GM04504 (cell line): ENCODE measurements at regions not wholly inside any gene's neighbourhood (a gene's known extent, or its start where the extent isn't known, plus 50 kb on each side); places are given as distances from the start of the nearest gene placed in this dataset.
"Not testable (repeated sequence)": the region's sequence is repeated elsewhere in the genome, so short reads cannot be mapped to it uniquely, and the experiment has no call there.

ENCODE experiments used
- DNase-seq: peaks from one replicate; pipeline ENCODE4 v3.0.0-alpha.2; 2012; ENCODE audit warnings: low read depth

DNA sequence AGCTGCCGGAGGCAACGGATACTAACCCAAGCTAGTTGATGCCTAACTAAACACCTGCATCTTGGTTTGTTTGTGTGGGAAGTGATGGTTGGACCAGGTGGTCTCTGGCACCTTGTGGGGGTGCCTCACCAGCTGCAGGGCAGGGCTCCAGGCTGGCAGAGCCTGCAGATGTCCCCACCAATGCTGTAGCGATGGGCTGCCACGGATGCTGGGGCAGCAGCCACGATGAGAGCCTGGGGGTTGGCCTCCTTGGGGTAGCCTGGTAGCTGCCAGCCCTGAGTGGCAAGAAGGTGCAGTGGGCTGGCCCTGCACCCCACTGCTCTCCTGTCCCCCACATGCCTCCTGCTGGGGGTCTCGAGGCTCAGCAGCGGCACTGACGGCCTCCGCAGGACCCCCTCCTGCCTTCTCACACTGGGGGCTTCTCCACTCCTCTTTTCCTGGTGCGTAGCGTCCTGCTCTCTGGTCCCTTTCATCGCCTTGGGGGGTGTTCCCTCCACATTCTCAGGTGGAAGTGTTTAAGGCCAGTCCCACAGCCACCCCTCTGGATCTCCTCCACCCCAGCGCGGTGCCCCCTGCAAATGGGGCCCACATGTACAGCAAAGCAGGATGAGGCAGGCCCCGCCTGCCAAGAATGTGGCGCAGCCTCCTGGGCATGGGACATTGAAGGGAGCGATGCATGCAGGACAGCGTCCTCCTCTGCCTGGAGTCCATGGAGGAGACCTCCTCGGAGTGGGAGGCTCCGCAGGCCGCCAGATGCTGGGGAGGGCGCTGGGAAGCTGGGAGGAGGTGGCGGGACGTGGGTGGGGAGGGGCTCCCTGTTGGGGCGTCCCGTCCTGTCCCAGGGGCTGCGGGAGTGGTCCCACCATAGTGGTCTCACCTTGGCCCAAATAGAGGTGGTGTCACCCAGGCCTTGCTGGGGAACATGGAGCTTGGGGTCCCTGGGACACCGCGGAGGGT, 173.1 kb downstream of the ASB1 start:
- DNase-seq = no peak

DNA sequence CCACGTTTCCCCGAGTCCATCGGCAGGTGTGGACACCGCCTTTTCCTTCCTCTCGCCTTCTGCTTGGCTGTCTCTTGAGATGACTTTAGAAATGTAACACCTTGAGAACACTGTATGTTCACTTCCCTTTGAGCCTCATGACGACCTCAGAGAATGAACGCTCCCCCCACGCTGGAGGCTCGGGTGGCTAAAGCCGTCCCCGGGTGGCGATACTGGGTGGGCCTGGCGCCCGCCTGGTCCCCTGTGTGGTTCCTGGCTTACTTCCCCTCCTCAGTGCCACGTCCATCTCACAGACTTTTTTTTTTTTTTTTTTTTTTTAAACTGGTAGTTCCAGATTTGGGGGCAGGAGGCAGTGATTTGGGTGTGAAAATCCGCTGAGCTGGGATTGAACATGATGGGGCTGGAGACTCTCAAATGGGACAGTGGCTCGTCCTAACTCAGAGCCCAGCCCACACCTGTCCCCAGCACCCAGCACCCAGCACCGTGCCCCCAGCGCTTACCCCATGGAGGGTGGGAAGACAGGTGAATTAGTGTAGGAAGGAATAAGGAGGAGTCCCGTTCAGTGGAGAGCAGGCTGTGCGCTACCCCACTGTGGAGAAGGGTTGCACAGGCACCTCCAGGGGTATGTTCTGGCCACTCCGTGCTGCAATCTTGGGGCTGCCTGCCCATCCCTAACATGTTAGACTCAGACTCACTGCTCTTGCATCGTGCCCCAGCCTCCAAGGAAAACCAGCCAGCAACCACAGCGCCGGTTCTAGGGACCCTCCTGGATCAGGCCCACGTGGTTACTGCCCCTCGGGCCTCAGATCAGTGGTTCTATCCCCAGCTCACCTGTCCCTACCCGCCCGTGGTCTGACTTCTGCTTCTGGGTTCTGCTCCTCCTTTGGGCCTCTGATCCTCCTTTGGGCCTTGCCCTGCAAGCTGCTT, 174.0 kb downstream of the ASB1 start:
- DNase-seq = no peak

DNA sequence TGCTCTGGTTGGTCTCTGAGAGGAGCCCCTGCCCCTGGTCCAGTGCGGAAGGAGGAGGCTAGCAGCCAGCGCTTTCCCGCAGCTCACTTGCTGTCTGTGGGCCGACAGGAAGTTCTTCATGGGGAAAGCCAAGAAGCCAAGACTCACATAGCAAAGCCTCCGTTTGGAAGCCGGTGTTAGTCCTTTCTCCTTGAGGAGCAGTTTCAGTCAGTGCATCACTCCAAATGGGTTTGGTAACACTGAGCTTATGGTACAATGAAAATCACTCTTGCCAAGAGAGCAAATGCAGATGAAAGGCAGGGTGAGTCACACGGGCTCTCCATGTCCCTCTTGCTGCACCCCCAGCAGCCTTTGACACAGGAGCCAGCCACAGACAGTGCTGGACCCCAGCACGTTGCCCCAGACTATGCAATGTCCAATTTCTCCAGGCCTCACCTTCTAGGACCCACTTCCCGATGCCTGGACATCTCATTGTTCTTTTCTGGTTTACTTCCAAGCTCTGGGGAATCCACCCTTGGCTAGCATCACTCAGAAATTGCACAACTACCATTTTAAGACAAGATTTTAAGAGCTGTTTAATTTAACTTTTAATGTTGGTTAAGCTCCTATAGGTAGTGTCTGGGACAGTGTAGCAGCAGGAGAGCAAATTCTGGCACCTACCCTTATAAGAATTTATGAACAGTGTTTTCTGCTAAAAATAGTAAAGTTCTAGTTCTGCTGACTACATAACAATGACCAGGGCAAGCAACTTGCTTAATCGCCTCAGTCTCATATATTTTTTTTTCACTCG, 174.9 kb downstream of the ASB1 start:
- peak; percentile 56 for DNase-seq

DNA sequence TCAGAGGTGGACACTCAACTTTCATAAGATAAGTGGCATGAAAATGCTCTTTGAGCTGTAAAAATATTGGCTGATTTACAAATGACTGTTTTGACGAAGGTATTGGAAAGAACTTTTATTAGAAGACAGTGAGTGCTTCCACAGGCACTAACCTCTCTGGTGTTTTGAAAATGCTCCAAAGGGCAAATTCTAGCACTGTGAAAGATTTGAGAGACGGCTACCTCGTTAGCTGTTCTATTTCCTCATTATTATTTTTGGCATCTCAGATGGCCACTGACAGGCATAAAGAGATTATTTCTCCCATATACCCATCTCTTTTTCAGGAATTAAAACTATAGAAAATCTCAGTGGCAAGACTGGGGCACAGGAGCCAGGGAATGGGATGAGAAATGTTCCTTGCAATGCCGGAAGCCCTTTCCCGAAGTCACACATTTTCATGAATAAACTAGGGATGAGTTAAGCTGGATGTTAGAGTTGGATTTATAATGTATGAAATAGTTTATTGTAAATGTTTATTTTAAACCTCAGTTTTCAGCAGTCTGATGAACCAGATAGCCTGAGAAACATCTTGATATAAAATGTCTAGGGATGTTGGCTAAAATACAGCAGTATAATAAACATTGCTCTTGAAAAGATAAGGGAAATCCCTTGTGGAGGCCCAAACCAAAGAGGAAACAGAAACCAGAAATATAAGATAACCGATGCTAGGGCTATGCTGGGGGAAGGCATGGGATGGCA, 175.7 kb downstream of the ASB1 start:
- no peak for DNase-seq

DNA sequence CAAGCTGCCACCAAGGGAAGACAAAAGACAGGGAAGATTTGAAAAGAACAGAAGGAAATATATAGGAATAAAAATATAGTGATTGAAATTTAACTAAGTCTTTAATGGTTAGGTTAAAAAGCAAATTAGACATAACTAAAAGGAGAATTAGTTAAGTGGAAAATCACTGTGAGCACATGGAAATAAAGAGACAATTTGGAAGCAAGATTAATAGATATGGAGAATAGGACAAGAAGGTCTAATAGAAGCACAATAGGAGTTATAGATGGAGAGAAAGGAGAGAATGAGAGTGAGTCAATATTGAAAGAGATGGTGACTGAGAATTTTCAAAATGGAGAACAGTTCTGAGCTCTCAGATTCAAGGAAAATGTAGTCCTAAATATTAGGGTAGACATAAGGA, 176.9 kb downstream of the ASB1 start:
- no peak for DNase-seq

DNA sequence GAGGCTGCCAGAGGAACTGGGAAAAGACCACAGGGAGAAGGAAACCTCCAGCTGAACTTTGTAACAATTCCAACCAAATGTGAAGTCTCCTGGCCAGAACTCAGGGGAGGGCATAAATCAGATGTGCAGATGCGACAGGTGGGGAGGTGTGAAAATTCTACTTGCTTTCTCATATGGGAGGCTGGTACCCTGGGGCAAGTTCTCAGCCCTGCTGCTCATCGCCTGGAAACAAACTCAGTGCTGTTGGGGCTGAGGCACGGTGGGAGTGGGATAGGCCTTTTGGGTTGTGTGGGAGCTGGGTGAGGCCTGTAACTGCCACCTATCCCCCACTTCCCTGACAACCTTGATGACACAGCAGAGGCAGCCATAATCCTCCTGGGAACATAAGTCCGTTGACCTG, 179.6 kb downstream of the ASB1 start:
- no peak for DNase-seq

DNA sequence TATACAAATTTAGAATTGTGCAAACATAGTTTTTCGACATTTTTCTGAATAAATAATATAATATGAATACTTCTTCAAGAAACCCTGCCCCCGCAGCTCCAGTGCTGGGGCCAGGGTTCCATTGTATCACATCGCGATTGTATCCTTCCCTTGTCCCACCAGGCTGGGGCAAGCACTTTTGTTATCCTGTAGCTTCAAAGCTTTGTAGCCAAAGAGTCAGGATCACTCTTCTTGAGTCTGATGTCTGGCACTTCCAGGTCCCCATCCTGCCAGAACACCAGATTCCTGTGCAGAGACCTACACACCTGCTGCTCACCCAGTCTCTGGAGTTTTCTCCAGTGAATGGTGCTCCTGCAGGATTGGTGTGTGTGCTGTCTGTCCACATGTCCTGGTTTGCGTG, 186.9 kb downstream of the ASB1 start:
- DNase-seq = no peak

DNA sequence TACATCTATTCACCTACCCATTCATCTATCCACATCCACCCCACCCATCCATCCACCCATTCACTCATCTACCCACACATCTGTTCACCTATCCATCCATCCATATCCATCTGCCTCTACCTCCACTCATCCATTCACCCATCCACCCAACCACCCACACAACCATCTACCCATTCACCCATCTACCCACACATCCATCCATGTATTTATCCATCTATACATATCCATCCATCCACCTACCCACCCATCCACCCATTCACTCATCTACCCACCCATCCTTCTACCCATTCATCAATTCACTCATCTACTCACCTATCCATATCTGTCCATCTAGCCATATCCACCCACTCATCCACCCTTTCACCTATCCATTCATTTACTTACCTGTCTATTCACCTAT, 187.6 kb downstream of the ASB1 start:
- DNase-seq = no peak

DNA sequence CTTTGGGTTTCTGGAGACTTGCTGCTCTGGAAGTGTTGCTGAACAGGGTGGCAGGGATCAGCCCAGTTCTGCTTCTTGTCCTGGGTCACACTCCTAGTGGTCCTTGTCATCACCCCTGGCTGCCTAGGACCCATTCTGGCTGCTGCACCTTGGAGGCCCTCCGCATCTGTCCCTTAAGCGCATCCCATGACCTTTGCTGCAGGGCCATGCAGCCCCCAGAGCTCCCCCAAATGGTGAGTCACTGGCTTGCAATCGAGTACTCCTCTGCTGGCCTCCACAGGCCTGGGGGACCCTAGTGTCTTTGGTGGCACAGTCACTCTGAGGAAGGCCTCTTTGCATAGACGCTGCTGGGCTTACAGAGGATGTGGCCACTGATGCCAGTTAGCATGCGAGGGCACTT, 188.5 kb downstream of the ASB1 start:
- DNase-seq = no peak

DNA sequence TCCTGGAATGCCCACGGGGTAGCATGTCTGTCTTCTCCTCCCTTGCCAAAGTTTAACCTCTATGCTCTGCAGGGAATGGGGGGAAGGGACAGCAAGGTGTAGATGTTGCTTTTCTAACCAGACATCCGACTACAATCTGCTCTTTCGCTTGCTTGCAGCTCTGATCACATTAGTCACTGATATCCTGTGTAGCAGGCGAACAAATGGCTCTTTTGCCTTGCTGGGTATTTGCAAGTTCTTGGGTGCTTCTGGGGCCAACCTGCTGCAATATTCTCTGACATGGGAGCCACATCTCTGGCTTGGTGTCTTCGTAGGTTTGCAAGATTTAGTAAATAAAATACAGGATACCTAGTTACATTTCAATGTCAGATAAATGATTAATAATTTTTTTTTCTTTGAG, 190.0 kb downstream of the ASB1 start:
- DNase-seq = no peak

DNA sequence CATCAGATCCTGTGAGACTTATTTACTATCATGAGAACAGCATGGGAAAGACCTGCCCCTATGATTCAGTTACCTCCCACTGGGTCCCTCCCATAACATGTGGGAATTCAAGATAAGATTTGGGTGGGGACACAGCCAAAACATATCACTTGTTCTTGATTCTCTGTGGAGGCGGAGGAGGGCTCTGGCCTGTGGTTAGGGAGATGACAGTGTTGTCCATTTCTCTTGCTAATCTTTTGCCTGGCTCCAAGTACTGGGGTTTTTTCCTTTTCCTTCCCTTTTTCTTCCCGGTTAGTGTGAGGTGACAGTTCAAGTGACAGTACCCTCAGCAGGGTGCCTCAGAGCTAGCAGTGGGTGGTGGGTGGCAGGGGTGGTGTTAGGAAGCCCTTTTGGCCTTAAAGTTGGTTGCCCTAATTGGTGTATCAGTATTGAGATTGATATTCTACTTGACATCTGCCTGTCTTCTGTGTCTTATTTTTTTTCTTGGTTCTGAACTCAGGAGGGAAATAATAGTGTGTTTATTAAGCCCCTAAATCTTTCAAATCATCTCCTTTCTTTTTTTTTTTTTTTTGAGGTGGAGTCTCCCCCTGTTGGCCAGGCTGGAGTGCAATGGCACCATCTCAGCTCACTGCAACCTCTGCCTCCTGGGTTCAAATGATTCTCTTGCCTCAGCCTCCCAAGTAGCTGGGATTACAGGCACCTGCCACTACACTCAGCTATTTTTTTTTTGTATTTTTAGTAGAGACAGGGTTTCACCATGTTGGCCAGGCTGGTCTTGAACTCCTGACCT, 192.0 kb downstream of the ASB1 start:
- not testable (repeated sequence) for DNase-seq

DNA sequence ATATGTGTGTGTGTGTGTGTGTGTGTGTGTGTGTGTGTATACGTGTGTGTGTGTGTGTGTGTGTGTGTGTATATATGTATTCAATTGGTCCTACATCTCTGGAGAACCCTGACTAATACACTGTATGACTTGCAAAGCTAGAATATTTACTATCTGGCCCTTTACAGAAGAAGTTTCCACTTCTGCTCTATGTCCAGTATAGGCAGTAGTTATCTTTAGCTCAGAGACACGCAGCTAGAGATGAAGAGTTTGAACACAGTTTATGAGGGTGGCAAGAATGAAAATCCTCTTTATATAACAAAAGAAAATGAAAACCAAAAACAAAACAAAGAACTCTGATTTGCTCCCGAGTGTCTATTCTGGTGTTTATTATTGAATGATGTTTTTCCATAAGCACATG, 201.2 kb downstream of the ASB1 start:
- DNase-seq = no peak

DNA sequence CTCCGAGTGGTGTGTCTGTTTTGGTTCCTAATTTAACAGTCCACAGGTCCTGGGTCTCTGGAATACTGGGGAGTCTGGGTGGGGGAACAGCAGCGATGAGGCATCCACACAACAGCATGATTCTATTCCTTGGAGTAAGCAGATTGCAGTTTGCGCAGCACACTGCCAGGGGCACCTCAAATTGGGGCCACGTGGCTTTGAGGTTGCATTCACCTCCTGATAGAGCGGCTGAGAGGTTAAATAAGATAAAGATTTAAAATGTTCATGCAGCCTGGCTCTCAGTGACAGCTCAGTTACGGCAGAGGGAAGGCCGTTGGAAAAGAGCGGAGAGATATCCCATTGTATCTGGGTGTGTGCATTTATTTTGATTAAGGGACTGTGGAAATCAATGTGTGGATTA, 202.3 kb downstream of the ASB1 start:
- DNase-seq = no peak

DNA sequence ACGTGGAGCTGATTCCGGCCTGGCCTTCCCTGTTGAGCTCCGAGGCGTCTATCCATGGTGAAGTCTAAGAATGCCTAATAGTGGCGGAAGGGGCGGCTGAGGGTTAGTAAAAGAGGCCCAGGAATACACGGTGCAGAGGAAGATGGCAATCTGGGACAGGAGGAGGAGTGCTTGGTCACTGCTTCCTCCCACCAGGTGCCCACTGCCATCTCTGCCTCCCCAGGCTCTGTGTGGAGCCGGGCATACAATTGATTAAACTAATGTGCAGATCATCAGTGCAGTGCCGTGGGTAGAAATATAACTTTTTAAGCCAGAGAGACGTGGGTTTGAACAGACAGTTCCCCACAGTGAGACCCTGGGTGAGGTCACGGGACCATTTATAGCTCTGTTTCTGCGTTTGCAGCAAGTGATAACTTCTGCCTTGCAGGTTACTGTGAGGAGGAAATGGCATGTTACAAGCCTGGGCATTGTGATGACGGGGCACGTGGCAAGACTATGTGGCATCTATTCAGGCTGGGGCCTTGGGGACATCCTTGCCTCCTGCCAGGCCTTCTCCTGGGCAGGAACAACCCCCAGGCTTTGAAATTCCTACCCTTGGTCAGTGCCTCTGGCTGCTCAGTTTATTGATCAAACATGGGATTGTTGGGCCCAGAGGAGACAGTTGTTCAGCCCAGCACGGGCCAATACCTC, 204.9 kb downstream of the ASB1 start:
- no peak for DNase-seq

DNA sequence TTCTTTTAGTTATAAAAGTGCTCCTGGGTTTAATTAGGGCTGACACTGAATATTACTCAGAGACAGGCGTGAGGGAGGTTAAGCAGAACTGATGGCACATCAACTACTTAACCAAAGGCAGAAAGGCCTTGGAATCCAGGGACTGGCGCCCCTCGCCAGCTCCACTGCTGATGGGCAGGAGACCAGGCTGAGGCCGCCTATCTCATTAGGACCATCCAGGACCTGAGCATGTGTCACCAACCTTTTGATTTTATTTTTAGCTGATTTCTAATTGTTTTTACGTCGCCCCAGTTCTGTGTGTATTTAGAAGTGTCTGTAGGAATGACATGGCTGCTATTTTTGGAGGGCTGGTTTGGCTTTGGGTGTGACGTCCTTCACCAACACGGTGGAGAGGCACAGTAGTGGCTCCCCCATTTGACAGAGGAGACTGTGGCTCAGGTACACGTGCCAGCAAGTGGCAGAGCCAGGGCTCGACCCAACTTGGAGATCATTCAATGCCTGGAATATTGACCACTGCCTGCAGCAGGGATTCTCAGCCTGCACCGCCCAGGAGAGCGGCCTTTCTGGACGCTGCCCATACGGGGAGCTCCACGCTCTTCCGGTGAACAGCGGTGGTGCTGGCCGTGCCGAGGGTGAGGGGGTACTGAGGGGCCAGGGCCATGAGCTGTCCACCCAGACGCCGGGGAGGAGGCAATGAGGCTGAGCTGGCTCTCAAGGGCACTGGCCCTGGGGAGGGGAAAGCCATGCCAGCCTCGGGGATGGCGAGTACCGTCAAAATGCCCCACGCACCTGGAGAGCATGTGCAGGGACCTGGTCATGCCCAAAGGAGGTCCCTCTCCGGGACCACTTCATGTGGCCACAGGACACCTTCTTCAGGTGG, 205.7 kb downstream of the ASB1 start:
- no peak for DNase-seq

DNA sequence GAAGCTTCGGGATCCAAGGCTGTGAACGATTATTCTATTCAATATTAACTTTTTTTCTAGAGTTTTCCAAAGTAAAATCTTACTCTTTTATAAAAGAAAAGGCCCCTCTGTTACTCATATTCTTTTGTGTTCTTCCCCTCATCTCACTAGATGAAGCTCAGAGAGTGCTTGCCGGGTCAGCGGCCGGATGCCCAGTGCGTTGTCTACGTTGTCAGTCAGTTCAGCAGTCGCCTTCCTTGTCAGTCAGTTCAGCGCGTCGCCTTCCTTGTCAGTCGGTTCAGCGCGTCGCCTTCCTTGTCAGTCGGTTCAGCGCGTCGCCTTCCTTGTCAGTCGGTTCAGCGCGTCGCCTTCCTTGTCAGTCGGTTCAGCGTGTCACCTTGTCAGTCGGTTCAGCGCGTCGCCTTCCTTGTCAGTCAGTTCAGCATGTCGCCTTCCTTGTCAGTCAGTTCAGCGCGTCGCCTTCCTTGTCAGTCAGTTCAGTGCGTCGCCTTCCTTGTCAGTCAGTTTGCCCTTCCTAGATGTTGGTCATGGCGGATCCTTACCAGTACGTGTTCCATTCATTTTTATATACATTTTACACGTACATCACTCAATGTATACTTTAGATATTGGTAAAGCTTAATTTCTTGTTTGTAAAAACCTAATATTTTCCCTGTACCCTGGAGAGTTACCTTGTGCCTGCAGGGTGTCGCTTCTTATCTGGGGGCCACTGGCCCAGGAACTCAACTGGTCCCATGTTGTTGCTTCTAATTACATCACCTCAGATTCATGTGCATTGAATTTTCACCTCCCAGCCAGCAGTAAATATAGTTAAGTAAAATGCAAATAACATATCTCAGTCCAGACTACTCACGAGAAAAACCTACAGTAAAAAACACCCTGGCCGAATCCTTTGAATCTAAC, 206.9 kb downstream of the ASB1 start:
- no peak for DNase-seq

DNA sequence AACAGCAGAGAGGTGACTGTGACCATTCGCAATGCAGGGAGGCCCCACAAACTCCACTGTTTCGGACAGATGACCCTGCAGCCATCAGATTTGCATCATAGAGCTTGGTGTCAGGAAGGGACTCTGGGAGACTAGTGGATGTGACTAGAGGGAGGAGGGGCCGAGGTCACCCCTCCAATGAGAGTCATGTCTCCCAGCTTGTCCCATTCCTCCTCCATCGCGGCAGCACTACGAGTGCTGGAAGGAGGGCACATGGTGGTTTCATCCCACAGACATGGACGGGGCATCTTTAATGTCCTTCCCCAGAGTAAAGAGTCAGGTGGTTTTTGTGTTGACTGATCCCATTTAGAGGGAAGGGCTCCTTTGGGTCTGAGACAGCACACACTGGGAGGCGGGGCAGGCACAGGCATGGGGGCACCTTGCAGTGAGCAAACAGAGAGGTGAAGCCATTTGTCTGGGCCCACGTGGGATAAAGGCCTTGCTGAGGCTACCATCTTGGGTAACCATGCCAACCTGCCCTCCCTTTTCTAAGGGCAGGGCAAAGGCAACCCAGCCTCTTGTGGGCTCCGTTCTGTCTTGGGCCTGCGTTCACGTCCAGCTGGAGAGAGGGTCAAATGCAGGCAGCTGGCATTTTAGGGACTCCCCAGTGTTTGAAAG, 208.1 kb downstream of the ASB1 start:
- no peak for DNase-seq
